ENCODE measurements at regions not wholly inside any gene's neighbourhood (a gene's known extent, or its start where the extent isn't known, plus 50 kb on each side); places are given as distances from the start of the nearest gene placed in this dataset.

GRCh38 chr10:2878818-2879217, 188.5 kb upstream of the PFKP start:
- TF ChIP-seq POLR2AphosphoS5 (IDR thresholded peaks at IDR 0.05; ENCODE audit: insufficient read depth in 1 of 2, low read depth in 1 of 2) (no peak), CTCF (IDR thresholded peaks at IDR 0.05) (no peak), POLR2A (IDR thresholded peaks at IDR 0.05) (no peak)
- Histone ChIP-seq H3K9me3 (no peaks in the 10 kb centered on the region), H3K4me1 (no peaks in the 10 kb centered on the region), H3K27me3 (no peaks in the 10 kb centered on the region), H3K4me3 (no peak overlapping the region), H3K36me3 (no peaks in the 10 kb centered on the region), H3K27ac (no peak overlapping the region)
- DNase-seq (ENCODE audit: extremely low spot score in 2 of 2): no peak
- intact Hi-C loops (cut with DNase I): no loop called here

- H3K4me3 ChIP-seq: no peak overlapping the region
- no peaks in the 10 kb centered on the region for H3K9me3 ChIP-seq
- no peak for TF ChIP-seq POLR2AphosphoS5 (IDR thresholded peaks at IDR 0.05; ENCODE audit: insufficient read depth in 1 of 2, low read depth in 1 of 2)
- no peak for TF ChIP-seq POLR2A (IDR thresholded peaks at IDR 0.05)
- no peak for TF ChIP-seq CTCF (IDR thresholded peaks at IDR 0.05)
- intact Hi-C loops (cut with DNase I): no loop called here
- H3K27me3 ChIP-seq: no peaks in the 10 kb centered on the region
- no peaks in the 10 kb centered on the region for H3K36me3 ChIP-seq
- no peak overlapping the region for H3K27ac ChIP-seq
- no peaks in the 10 kb centered on the region for H3K4me1 ChIP-seq
- DNase-seq (ENCODE audit: extremely low spot score in 2 of 2): no peak
These were observed 191.3 kb upstream of the PFKP start for GRCh38 chr10:2876032-2876431.

DNA sequence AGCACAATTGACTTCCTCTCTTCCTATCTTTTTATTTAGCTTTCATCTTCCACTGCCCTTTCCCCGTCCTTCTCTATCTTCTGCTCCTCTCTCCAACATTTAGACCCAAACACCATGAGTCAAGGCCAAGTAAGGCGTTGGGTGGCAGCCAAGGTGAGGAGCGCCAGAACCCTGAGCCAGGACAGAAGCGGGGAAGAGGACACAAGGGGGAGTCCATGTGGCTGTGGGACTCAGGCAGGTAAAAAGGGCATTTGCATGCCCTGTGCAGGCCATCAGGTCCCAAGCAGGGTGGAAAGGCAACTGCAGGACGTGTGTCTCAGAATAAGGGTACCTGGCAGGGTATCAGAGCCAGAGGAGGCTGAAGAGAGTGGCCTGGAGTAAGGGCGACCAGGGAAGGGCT, 192.4 kb upstream of the PFKP start:
- no peaks in the 10 kb centered on the region for H3K4me1 ChIP-seq
- no peaks in the 10 kb centered on the region for H3K36me3 ChIP-seq
- TF ChIP-seq POLR2A (IDR thresholded peaks at IDR 0.05) (no peak), POLR2AphosphoS5 (IDR thresholded peaks at IDR 0.05; ENCODE audit: insufficient read depth in 1 of 2, low read depth in 1 of 2) (no peak), CTCF (IDR thresholded peaks at IDR 0.05) (no peak)
- intact Hi-C loops (cut with DNase I): no loop called here
- no peak overlapping the region for H3K4me3 ChIP-seq
- DNase-seq (ENCODE audit: extremely low spot score in 2 of 2): no peak
- H3K27ac ChIP-seq: no peak overlapping the region
- H3K27me3 ChIP-seq: no peaks in the 10 kb centered on the region
- H3K9me3 ChIP-seq: no peaks in the 10 kb centered on the region

- no peaks in the 10 kb centered on the region for H3K9me3 ChIP-seq
- H3K27me3 ChIP-seq: no peaks in the 10 kb centered on the region
- no peaks in the 10 kb centered on the region for H3K36me3 ChIP-seq
- TF ChIP-seq CTCF (IDR thresholded peaks at IDR 0.05): no peak
- no peak for TF ChIP-seq POLR2AphosphoS5 (IDR thresholded peaks at IDR 0.05; ENCODE audit: insufficient read depth in 1 of 2, low read depth in 1 of 2)
- no peak for TF ChIP-seq POLR2A (IDR thresholded peaks at IDR 0.05)
- no peak overlapping the region for H3K27ac ChIP-seq
- no peak for DNase-seq (ENCODE audit: extremely low spot score in 2 of 2)
- H3K4me3 ChIP-seq: no peak overlapping the region
- intact Hi-C loops (cut with DNase I): no loop called here
- H3K4me1 ChIP-seq: no peaks in the 10 kb centered on the region
These were observed 193.6 kb upstream of the PFKP start for GRCh38 chr10:2873769-2874168.

DNA sequence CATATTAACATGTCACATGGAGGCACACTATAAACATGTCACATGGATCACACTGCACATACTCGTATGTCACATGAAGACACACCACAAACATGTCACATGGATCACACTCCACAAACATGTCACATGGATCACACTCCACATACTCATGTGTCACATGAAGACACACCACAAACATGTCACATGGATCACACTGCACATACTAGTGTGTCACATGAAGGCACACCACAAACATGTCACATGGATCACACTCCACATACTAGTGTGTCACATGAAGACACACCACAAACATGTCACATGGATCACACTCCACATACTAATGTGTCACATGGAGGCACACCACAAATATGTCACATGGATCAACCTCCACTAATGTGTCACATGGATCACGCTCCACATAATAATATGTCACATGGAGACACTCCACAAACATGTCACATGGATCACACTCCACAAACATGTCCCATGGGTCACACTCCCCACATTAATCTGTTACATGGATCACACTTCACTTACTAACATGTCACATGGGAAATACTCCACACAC, 195.6 kb upstream of the PFKP start:
- Histone ChIP-seq H3K4me1 (no peaks in the 10 kb centered on the region), H3K9me3 (no peaks in the 10 kb centered on the region), H3K27me3 (no peaks in the 10 kb centered on the region), H3K36me3 (no peaks in the 10 kb centered on the region), H3K4me3 (no peak overlapping the region), H3K27ac (no peak overlapping the region)
- TF ChIP-seq CTCF (IDR thresholded peaks at IDR 0.05) (no peak), POLR2AphosphoS5 (IDR thresholded peaks at IDR 0.05; ENCODE audit: insufficient read depth in 1 of 2, low read depth in 1 of 2) (no peak), POLR2A (IDR thresholded peaks at IDR 0.05) (no peak)
- intact Hi-C loops (cut with DNase I): no loop called here
- no peak for DNase-seq (ENCODE audit: extremely low spot score in 2 of 2)
